BE2C (cell line): ENCODE measurements at regions not wholly inside any gene's neighbourhood (a gene's known extent, or its start where the extent isn't known, plus 50 kb on each side); places are given as distances from the start of the nearest gene placed in this dataset.

Source experiments
- DNase-seq: peaks from one replicate; pipeline ENCODE4 v3.0.0-alpha.2; 2020
- H3K27me3 ChIP-seq: fragments of 250-450 bp; sonication (Bioruptor Pico); 2 replicates; pipeline ENCODE4 v1.5.1; 2020; ENCODE audit warnings: mild to moderate bottlenecking
- H3K36me3 ChIP-seq: fragments of 250-450 bp; sonication (Bioruptor Pico); 2 replicates; pipeline ENCODE4 v1.5.1; 2020; ENCODE audit warnings: mild to moderate bottlenecking
- H3K4me1 ChIP-seq: fragments of 250-450 bp; sonication (Bioruptor Pico); 2 replicates; pipeline ENCODE4 v1.5.1; 2020
- H3K4me3 ChIP-seq: 2 replicates; pipeline ENCODE4 v1.5.1; 2011; ENCODE audit warnings: low read depth, low read length
- H3K9me3 ChIP-seq: fragments of 250-450 bp; sonication (Bioruptor Pico); 2 replicates; pipeline ENCODE4 v1.5.1; 2020
- CTCF ChIP-seq: IDR thresholded peaks from 2 replicates; pipeline ENCODE4 v1.5.1; 2012; ENCODE audit warnings: mild to moderate bottlenecking, low read depth, low read length

GRCh38 chr22:49716441-49716840 lies 111.2 kb downstream of the BRD1 start:
- peaks cover 24% of the 10 kb centered on the region for H3K27me3 ChIP-seq
- no peak overlapping the region for H3K4me3 ChIP-seq
- no peaks in the 10 kb centered on the region for H3K9me3 ChIP-seq
- no peaks in the 10 kb centered on the region for H3K4me1 ChIP-seq
- no peak for TF ChIP-seq CTCF
- DNase-seq: no peak
- no peaks in the 10 kb centered on the region for H3K36me3 ChIP-seq

GRCh38 chr22:49715450-49715849 lies 112.2 kb downstream of the BRD1 start:
- DNase-seq: no peak
- TF ChIP-seq CTCF: no peak
- H3K36me3 ChIP-seq: no peaks in the 10 kb centered on the region
- no peak overlapping the region for H3K4me3 ChIP-seq
- H3K4me1 ChIP-seq: no peaks in the 10 kb centered on the region
- H3K9me3 ChIP-seq: no peaks in the 10 kb centered on the region
- H3K27me3 ChIP-seq: peaks cover 26% of the 10 kb centered on the region

GRCh38 chr22:49713003-49713402 lies 114.7 kb downstream of the BRD1 start:
- Histone ChIP-seq H3K9me3 (no peaks in the 10 kb centered on the region), H3K4me3 (no peak overlapping the region), H3K27me3 (peaks cover 21% of the 10 kb centered on the region), H3K4me1 (no peaks in the 10 kb centered on the region), H3K36me3 (no peaks in the 10 kb centered on the region)
- no peak for DNase-seq
- no peak for TF ChIP-seq CTCF

- no peak for TF ChIP-seq CTCF
- Histone ChIP-seq H3K4me3 (no peak overlapping the region), H3K9me3 (no peaks in the 10 kb centered on the region), H3K36me3 (no peaks in the 10 kb centered on the region), H3K27me3 (peaks cover 21% of the 10 kb centered on the region), H3K4me1 (no peaks in the 10 kb centered on the region)
- no peak for DNase-seq
These were observed 115.4 kb downstream of the BRD1 start for GRCh38 chr22:49712195-49712791.

GRCh38 chr22:49710746-49711145 lies 116.9 kb downstream of the BRD1 start:
- H3K27me3 ChIP-seq: peaks cover 21% of the 10 kb centered on the region
- H3K4me3 ChIP-seq: no peak overlapping the region
- H3K36me3 ChIP-seq: no peaks in the 10 kb centered on the region
- no peaks in the 10 kb centered on the region for H3K9me3 ChIP-seq
- no peaks in the 10 kb centered on the region for H3K4me1 ChIP-seq
- DNase-seq: no peak
- no peak for TF ChIP-seq CTCF

GRCh38 chr22:49709464-49709863 lies 118.2 kb downstream of the BRD1 start:
- DNase-seq: no peak
- Histone ChIP-seq H3K4me1 (no peaks in the 10 kb centered on the region), H3K9me3 (no peaks in the 10 kb centered on the region), H3K4me3 (no peak overlapping the region), H3K27me3 (peaks cover 28% of the 10 kb centered on the region), H3K36me3 (no peaks in the 10 kb centered on the region)
- no peak for TF ChIP-seq CTCF
